ENCODE measurements at regions not wholly inside any gene's neighbourhood (a gene's known extent, or its start where the extent isn't known, plus 50 kb on each side); places are given as distances from the start of the nearest gene placed in this dataset.

DNA sequence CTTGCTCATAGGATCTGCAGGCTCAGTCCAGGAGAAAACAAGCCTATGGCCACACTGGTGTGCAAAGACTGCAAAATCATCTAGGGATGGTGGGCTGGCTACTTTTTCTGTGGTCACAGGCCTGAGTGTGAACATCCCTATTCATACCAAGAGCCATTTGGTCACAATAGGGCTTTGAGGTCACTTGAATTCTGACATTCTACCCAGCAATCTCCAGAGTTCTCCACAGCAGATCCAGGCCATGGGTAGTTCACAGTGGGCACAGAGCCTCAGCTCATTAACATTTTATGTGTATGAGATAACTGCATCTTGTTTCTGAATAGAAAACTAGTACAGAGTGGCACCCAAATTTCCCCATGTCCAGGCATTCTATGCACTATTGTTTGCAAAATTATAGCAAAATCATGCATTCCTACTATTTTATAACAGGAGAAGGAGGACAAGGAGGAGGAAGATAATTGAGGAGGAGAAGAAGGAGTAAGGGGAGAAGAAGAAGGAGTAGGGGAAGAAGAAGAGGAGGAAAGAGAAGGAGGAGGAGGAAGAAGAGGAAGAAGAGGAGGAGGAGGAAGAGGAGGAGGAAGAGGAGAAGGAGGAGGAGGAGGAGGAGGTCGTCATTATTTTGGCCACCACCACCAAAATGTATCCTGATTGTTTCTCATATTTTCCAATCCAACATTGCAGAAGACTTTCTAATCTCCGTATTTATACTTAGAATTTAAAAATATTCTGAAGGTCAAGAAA, 129.0 kb downstream of the SEMA6D start:
- H4K8ac ChIP-seq (ENCODE audit: extremely low read depth, insufficient read depth, low read length) = no peak overlapping the region
- no peaks in the 10 kb centered on the region for H3K9me3 ChIP-seq (ENCODE audit: insufficient read depth in 2 of 2, low read depth in 1 of 2, low read length in 1 of 2)
- H3K36me3 ChIP-seq (ENCODE audit: control insufficient read depth in 2 of 4, insufficient read depth in 4 of 4, low read length in 3 of 4) = no peaks in the 10 kb centered on the region
- DNase-seq (ENCODE audit: low read depth in 1 of 2, low spot score in 2 of 2) (no peak), FAIRE-seq (no peak)
- no peak overlapping the region for H3K9ac ChIP-seq (replicated peaks in 1 of 4; ENCODE audit: extremely low read depth in 1 of 4, low read depth in 3 of 4, low read length in 3 of 4)
- no peak overlapping the region for H2BK120ac ChIP-seq (replicated peaks; ENCODE audit: low read depth, low read length)
- H3K4ac ChIP-seq (replicated peaks; ENCODE audit: insufficient read length, low read depth, low read length) = no peak overlapping the region
- no peak overlapping the region for H3K4me3 ChIP-seq (ENCODE audit: extremely low read depth in 1 of 4, insufficient read depth in 2 of 4, low read depth in 3 of 4, low read length in 4 of 4)
- H2BK20ac ChIP-seq (ENCODE audit: low read length) = no peak overlapping the region
- ChIA-PET POLR2A (ENCODE audit: partially characterized antibody) (no interaction called here), CTCF (ENCODE audit: partially characterized antibody) (no interaction called here)
- H3K79me2 ChIP-seq (ENCODE audit: control insufficient read depth in 1 of 2, insufficient read depth in 2 of 2, low read length in 2 of 2) = no peaks in the 10 kb centered on the region
- no peak overlapping the region for H3K14ac ChIP-seq (ENCODE audit: insufficient read length)
- H2BK12ac ChIP-seq (ENCODE audit: low read depth, low read length) = no peak overlapping the region
- no peaks in the 10 kb centered on the region for H3K4me1 ChIP-seq (replicated peaks in 1 of 4; ENCODE audit: control insufficient read depth in 3 of 4, insufficient read depth in 4 of 4, low read length in 3 of 4)
- no peak overlapping the region for H3K23ac ChIP-seq (ENCODE audit: insufficient read length)
- H3K4me2 ChIP-seq (ENCODE audit: insufficient read depth in 1 of 2, low read depth in 2 of 2, low read length in 2 of 2) = no peak overlapping the region
- 80% methylated on average over 2 of the region's 2 CpGs; no CpG with 5 or more reads in 1 of the 2 experiments for WGBS, 2 experiments (ENCODE audit: extremely low coverage in 1 of 2, insufficient coverage in 1 of 2, insufficient read length in 1 of 2, insufficient replicate concordance in 2 of 2, low coverage in 1 of 2, low lambda C conversion rate in 2 of 2, missing lambda C conversion rate in 1 of 2)
- no peak overlapping the region for H2AFZ ChIP-seq (ENCODE audit: low read length)
- no peaks in the 10 kb centered on the region for H3K27me3 ChIP-seq (replicated peaks in 1 of 4; ENCODE audit: control insufficient read depth in 3 of 4, extremely low read depth in 1 of 4, insufficient read depth in 3 of 4, low read length in 3 of 4)
- no peak overlapping the region for H2AK5ac ChIP-seq (ENCODE audit: low read depth, low read length)
- no peak overlapping the region for H3K27ac ChIP-seq (ENCODE audit: low read depth, low read length)
- H4K20me1 ChIP-seq (replicated peaks in 1 of 2; ENCODE audit: control insufficient read depth in 1 of 2, insufficient read depth in 2 of 2, low read length in 2 of 2) = no peaks in the 10 kb centered on the region
- no peaks in the 10 kb centered on the region for H3K79me1 ChIP-seq (ENCODE audit: low read depth, low read length)
- H4K91ac ChIP-seq (replicated peaks; ENCODE audit: insufficient read length, low read length) = no peak overlapping the region
- H3K56ac ChIP-seq (replicated peaks; ENCODE audit: insufficient read length, low read depth, low read length) = no peak overlapping the region
- H2BK5ac ChIP-seq (ENCODE audit: low read depth, low read length) = no peak overlapping the region
- H3K18ac ChIP-seq (ENCODE audit: extremely low read depth, low read length) = no peak overlapping the region
- H3K23me2 ChIP-seq (ENCODE audit: low read depth, low read length) = no peaks in the 10 kb centered on the region
- H2BK15ac ChIP-seq (ENCODE audit: low read length) = no peak overlapping the region
- no peak overlapping the region for H4K5ac ChIP-seq (ENCODE audit: insufficient read length, low read depth, low read length)
- TF ChIP-seq POLR2AphosphoS5 (IDR thresholded peaks at IDR 0.05; ENCODE audit: low read depth, low read length) (no peak), CBX8 (IDR thresholded peaks at IDR 0.05; ENCODE audit: borderline replicate concordance, low read depth, low read length) (no peak), BRCA1 (IDR thresholded peaks at IDR 0.05; ENCODE audit: low read depth, low read length) (no peak), RNF2 (IDR thresholded peaks at IDR 0.05; ENCODE audit: borderline replicate concordance, low read depth, low read length, missing control alignments, poor library complexity, severe bottlenecking) (no peak), POLR2A (IDR thresholded peaks at IDR 0.05; ENCODE audit: control extremely low read depth in 1 of 2, low read depth in 2 of 2, low read length in 2 of 2) (no peak), EZH2 (IDR thresholded peaks at IDR 0.05; ENCODE audit: low read depth, low read length, severe bottlenecking) (no peak), SAP30 (IDR thresholded peaks at IDR 0.05; ENCODE audit: insufficient read depth, insufficient replicate concordance, low read length) (no peak), CTBP2 (IDR thresholded peaks at IDR 0.05; ENCODE audit: borderline replicate concordance, insufficient read depth, insufficient read length, low read length) (no peak), BACH1 (IDR thresholded peaks at IDR 0.05; ENCODE audit: low read length) (no peak), PHF8 (conservative IDR thresholded peaks at IDR 0.05; ENCODE audit: low read depth, low read length) (no peak), POU5F1 (IDR thresholded peaks at IDR 0.05; ENCODE audit: low read depth, low read length) (no peak), BCL11A (IDR thresholded peaks at IDR 0.05; ENCODE audit: low read depth in 2 of 2, low read length in 2 of 2) (no peak)
- TF ChIP-seq, protein P1, sequence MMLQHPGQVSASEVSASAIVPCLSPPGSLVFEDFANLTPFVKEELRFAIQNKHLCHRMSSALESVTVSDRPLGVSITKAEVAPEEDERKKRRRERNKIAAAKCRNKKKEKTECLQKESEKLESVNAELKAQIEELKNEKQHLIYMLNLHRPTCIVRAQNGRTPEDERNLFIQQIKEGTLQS (IDR thresholded peaks at IDR 0.05; ENCODE audit: insufficient read depth, low read depth, low read length) = no peak
